ENCODE measurements at regions not wholly inside any gene's neighbourhood (a gene's known extent, or its start where the extent isn't known, plus 50 kb on each side); places are given as distances from the start of the nearest gene placed in this dataset.

GRCh38 chr17:73694491-73694890 lies 50.2 kb upstream of the SDK2 start:
- Mint-ChIP-seq H3K9me3 (peaks cover 2% of the 10 kb centered on the region), H3K27ac (no peak overlapping the region), H3K4me1 (peaks cover 4% of the 10 kb centered on the region), H3K27me3 (peaks cover 11% of the 10 kb centered on the region), H3K4me3 (no peak overlapping the region), H3K36me3 (no peaks in the 10 kb centered on the region)
- ATAC-seq (ENCODE audit: low read depth) (no peak), DNase-seq (ENCODE audit: low spot score in 2 of 2) (no peak)

- peaks cover 2% of the 10 kb centered on the region for H3K9me3 Mint-ChIP-seq
- H3K36me3 Mint-ChIP-seq, result no peaks in the 10 kb centered on the region
- ATAC-seq (ENCODE audit: low read depth) (no peak), DNase-seq (ENCODE audit: low spot score in 2 of 2) (no peak)
- no peak overlapping the region for H3K27ac Mint-ChIP-seq
- H3K27me3 Mint-ChIP-seq, result peaks cover 11% of the 10 kb centered on the region
- no peak overlapping the region for H3K4me3 Mint-ChIP-seq
- H3K4me1 Mint-ChIP-seq, result peaks cover 4% of the 10 kb centered on the region
These were observed 50.9 kb upstream of the SDK2 start for GRCh38 chr17:73695035-73695738.

GRCh38 chr17:73696251-73696650 lies 52.0 kb upstream of the SDK2 start:
- ATAC-seq (ENCODE audit: low read depth) (no peak), DNase-seq (ENCODE audit: low spot score in 2 of 2) (no peak)
- Mint-ChIP-seq H3K4me1 (peaks cover 3% of the 10 kb centered on the region), H3K4me3 (no peak overlapping the region), H3K27me3 (peaks cover 10% of the 10 kb centered on the region), H3K9me3 (peaks cover 2% of the 10 kb centered on the region), H3K36me3 (no peaks in the 10 kb centered on the region), H3K27ac (no peak overlapping the region)

- H3K4me3 Mint-ChIP-seq, result no peak overlapping the region
- DNase-seq (ENCODE audit: low spot score in 2 of 2), result no peak
- H3K4me1 Mint-ChIP-seq, result peaks cover 2% of the 10 kb centered on the region
These were observed 53.6 kb upstream of the SDK2 start for GRCh38 chr17:73697872-73698271.

GRCh38 chr17:73698966-73699365 lies 54.7 kb upstream of the SDK2 start:
- Mint-ChIP-seq H3K4me1 (peaks cover 2% of the 10 kb centered on the region), H3K27ac (no peak overlapping the region), H3K36me3 (peaks cover 1% of the 10 kb centered on the region), H3K4me3 (no peak overlapping the region), H3K27me3 (peaks cover 10% of the 10 kb centered on the region), H3K9me3 (peaks cover 2% of the 10 kb centered on the region)
- no peak for ATAC-seq (ENCODE audit: low read depth)
- no peak for DNase-seq (ENCODE audit: low spot score in 2 of 2)

More at GRCh38 chr17:73697872-73698271, 53.6 kb upstream of the SDK2 start:
- no peak overlapping the region for H3K27ac Mint-ChIP-seq
- ATAC-seq (ENCODE audit: low read depth), result no peak
- H3K27me3 Mint-ChIP-seq, result peaks cover 11% of the 10 kb centered on the region
- H3K36me3 Mint-ChIP-seq, result peaks cover 1% of the 10 kb centered on the region
- H3K9me3 Mint-ChIP-seq, result peaks cover 2% of the 10 kb centered on the region

GRCh38 chr17:73701701-73702100 lies 57.5 kb upstream of the SDK2 start:
- H3K36me3 Mint-ChIP-seq, result peaks cover 1% of the 10 kb centered on the region
- DNase-seq (ENCODE audit: low spot score in 2 of 2) (no peak), ATAC-seq (ENCODE audit: low read depth) (no peak)
- H3K9me3 Mint-ChIP-seq, result no peaks in the 10 kb centered on the region
- no peaks in the 10 kb centered on the region for H3K4me1 Mint-ChIP-seq
- no peak overlapping the region for H3K4me3 Mint-ChIP-seq
- H3K27me3 Mint-ChIP-seq, result peaks cover 12% of the 10 kb centered on the region
- H3K27ac Mint-ChIP-seq, result no peak overlapping the region

- no peak overlapping the region for H3K27ac Mint-ChIP-seq
- DNase-seq (ENCODE audit: low spot score in 2 of 2), result no peak
- peaks cover 6% of the 10 kb centered on the region for H3K9me3 Mint-ChIP-seq
- no peak overlapping the region for H3K4me3 Mint-ChIP-seq
- H3K36me3 Mint-ChIP-seq, result peaks cover 1% of the 10 kb centered on the region
- no peaks in the 10 kb centered on the region for H3K4me1 Mint-ChIP-seq
- H3K27me3 Mint-ChIP-seq, result peaks cover 10% of the 10 kb centered on the region
- no peak for ATAC-seq (ENCODE audit: low read depth)
These were observed 58.9 kb upstream of the SDK2 start for GRCh38 chr17:73703192-73703591.

GRCh38 chr17:73703917-73704316 lies 59.7 kb upstream of the SDK2 start:
- ATAC-seq (ENCODE audit: low read depth), result no peak
- Mint-ChIP-seq H3K36me3 (peaks cover 1% of the 10 kb centered on the region), H3K4me1 (no peaks in the 10 kb centered on the region), H3K4me3 (no peak overlapping the region), H3K9me3 (peaks cover 6% of the 10 kb centered on the region), H3K27ac (no peak overlapping the region), H3K27me3 (peaks cover 14% of the 10 kb centered on the region)
- no peak for DNase-seq (ENCODE audit: low spot score in 2 of 2)

- no peak for ATAC-seq (ENCODE audit: low read depth)
- H3K4me1 Mint-ChIP-seq, result peaks cover 6% of the 10 kb centered on the region
- peaks cover 1% of the 10 kb centered on the region for H3K36me3 Mint-ChIP-seq
- peaks cover 6% of the 10 kb centered on the region for H3K9me3 Mint-ChIP-seq
- peaks cover 14% of the 10 kb centered on the region for H3K27me3 Mint-ChIP-seq
- no peak overlapping the region for H3K4me3 Mint-ChIP-seq
- DNase-seq (ENCODE audit: low spot score in 2 of 2), result no peak
- H3K27ac Mint-ChIP-seq, result no peak overlapping the region
These were observed 61.3 kb upstream of the SDK2 start for GRCh38 chr17:73705594-73705993.

GRCh38 chr17:73706428-73706827 lies 62.2 kb upstream of the SDK2 start:
- DNase-seq (ENCODE audit: low spot score in 2 of 2) (no peak), ATAC-seq (ENCODE audit: low read depth) (no peak)
- Mint-ChIP-seq H3K27ac (no peak overlapping the region), H3K36me3 (peaks cover 1% of the 10 kb centered on the region), H3K27me3 (peaks cover 14% of the 10 kb centered on the region), H3K4me3 (no peak overlapping the region), H3K4me1 (peaks cover 11% of the 10 kb centered on the region), H3K9me3 (peaks cover 6% of the 10 kb centered on the region)

GRCh38 chr17:73706858-73707257 lies 62.6 kb upstream of the SDK2 start:
- Mint-ChIP-seq H3K27ac (no peak overlapping the region), H3K4me3 (no peak overlapping the region), H3K36me3 (peaks cover 1% of the 10 kb centered on the region), H3K27me3 (peaks cover 12% of the 10 kb centered on the region), H3K9me3 (peaks cover 6% of the 10 kb centered on the region), H3K4me1 (peaks cover 13% of the 10 kb centered on the region)
- DNase-seq (ENCODE audit: low spot score in 2 of 2) (no peak), ATAC-seq (ENCODE audit: low read depth) (no peak)

GRCh38 chr17:73707358-73707757 lies 63.1 kb upstream of the SDK2 start:
- peaks cover 9% of the 10 kb centered on the region for H3K27me3 Mint-ChIP-seq
- H3K27ac Mint-ChIP-seq, result no peak overlapping the region
- no peak for ATAC-seq (ENCODE audit: low read depth)

GRCh38 chr17:73710095-73710592 lies 65.9 kb upstream of the SDK2 start:
- H3K27me3 Mint-ChIP-seq, result peaks cover 5% of the 10 kb centered on the region
- ATAC-seq (ENCODE audit: low read depth) (peak; percentile 37), DNase-seq (ENCODE audit: low spot score in 2 of 2) (peak; percentile 50 to 64)
- no peaks in the 10 kb centered on the region for H3K36me3 Mint-ChIP-seq
- H3K9me3 Mint-ChIP-seq, result peaks cover 6% of the 10 kb centered on the region
- peaks cover 17% of the 10 kb centered on the region for H3K4me1 Mint-ChIP-seq
- H3K4me3 Mint-ChIP-seq, result no peak overlapping the region
- no peak overlapping the region for H3K27ac Mint-ChIP-seq

More at GRCh38 chr17:73707358-73707757, 63.1 kb upstream of the SDK2 start:
- DNase-seq (ENCODE audit: low spot score in 2 of 2), result no peak
- peaks cover 6% of the 10 kb centered on the region for H3K9me3 Mint-ChIP-seq
- no peak overlapping the region for H3K4me3 Mint-ChIP-seq
- no peaks in the 10 kb centered on the region for H3K36me3 Mint-ChIP-seq
- peaks cover 17% of the 10 kb centered on the region for H3K4me1 Mint-ChIP-seq

- H3K27ac Mint-ChIP-seq, result no peak overlapping the region
- H3K36me3 Mint-ChIP-seq, result no peaks in the 10 kb centered on the region
- peak; percentile 91 for ATAC-seq (ENCODE audit: low read depth)
- peak in 1 of 2 donors; percentile 14 for DNase-seq (ENCODE audit: low spot score in 2 of 2)
- H3K27me3 Mint-ChIP-seq, result peaks cover 7% of the 10 kb centered on the region
- H3K4me3 Mint-ChIP-seq, result no peak overlapping the region
- H3K4me1 Mint-ChIP-seq, result peaks cover 20% of the 10 kb centered on the region
- H3K9me3 Mint-ChIP-seq, result peaks cover 6% of the 10 kb centered on the region
These were observed 66.9 kb upstream of the SDK2 start for GRCh38 chr17:73711184-73711583.

- no peak overlapping the region for H3K4me3 Mint-ChIP-seq
These were observed 67.7 kb upstream of the SDK2 start for GRCh38 chr17:73711916-73712315.

More at GRCh38 chr17:73711916-73712315, 67.7 kb upstream of the SDK2 start:
- ATAC-seq (ENCODE audit: low read depth) (no peak), DNase-seq (ENCODE audit: low spot score in 2 of 2) (no peak)
- Mint-ChIP-seq H3K4me1 (peaks cover 20% of the 10 kb centered on the region), H3K27me3 (peaks cover 7% of the 10 kb centered on the region), H3K27ac (no peak overlapping the region), H3K9me3 (peaks cover 6% of the 10 kb centered on the region), H3K36me3 (no peaks in the 10 kb centered on the region)
